Dedifferentiated amniotic fluid mesenchymal stem cell (primary cell): ENCODE measurements at regions not wholly inside any gene's neighbourhood (a gene's known extent, or its start where the extent isn't known, plus 50 kb on each side); places are given as distances from the start of the nearest gene placed in this dataset.

Experiments
- DNase-seq: peaks from one replicate; pipeline ENCODE4 v3.0.0-alpha.2; 2016; ENCODE audit errors: extremely low spot score

DNA sequence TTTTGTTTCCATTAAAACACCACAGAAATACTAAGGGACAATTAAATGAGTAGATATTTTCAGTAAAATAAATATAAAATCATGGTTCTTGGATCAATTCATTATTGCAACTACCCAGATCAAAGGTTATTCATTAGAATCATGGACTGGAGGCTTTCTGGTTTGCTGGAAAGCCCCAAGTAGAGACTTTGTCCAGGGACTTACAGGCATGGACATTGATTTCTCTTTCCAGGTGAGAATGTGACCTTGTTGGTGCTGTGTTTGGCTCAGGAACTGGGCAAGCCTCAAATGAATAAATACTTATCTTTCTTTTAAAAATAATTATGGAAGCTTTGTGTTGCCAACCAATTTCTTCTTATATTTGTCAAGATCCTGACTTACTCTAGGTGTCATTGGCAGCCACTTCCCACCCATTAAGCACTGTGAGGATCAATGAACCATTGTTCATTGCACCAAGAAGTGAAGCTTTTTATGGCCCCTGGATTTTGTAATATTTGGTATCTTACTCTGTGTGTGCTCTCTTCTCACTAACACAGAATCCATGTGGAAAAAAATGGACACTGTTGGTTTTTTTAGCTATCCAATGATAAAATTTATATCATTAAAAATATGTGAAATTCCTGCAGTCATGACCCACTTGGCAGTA is 205.8 kb upstream of the NRXN1 start:
- DNase-seq = no peak

DNA sequence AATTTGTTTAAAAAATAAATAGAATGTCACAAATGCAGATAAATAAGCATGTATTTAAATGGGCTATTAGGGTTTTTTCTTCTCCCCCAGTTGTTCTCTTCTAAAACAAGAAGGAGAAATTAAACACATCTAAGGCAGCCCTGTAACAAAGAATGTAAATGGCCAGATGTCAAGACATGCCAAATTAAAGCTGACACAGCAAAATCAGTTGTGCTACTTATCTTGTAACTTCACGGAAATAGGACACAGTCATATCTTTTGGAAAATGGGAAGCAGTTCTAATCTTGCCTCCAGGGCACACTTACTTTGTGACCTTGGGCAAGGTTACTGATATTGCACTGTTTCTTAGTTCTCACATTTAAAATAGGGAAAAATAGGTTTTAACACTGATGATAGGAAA is 200.1 kb upstream of the NRXN1 start:
- DNase-seq = no peak

DNA sequence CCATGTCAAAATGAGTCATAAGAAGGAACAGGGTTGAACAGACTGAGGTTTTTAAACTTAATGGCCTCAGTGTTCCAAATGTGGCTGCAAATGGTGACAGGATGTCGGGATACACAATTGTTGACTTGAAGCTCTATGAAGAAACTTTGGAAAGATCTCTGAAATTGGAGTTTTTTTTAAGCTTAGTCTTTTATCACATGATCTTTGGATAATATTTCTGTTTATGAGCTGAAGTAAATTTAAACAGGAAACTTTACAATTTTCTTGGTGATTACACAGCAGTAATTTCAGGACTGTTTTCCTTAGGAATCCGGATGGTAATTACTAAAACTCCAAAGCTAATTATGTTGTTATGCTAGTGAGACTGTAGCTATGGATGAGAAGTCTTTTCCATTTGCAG is 199.1 kb upstream of the NRXN1 start:
- DNase-seq = peak; percentile 20

DNA sequence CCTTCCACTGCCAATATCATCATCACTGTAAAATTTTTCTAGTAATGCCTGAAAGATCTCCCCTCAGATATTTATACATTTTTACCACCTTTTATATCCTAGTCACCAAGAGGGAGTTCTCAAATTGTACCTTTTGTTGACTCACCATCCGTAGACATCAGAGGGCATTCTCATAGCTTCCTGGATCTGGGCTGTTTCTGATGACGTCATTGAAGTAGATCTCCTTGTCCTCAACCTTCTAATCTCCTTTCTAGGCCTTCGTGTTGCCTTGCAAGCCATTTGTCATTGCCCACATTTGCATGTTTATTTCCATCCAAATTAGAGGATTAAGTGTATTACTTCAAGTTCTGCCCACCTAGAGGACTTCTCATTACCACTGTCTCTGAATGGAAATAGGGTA is 193.4 kb upstream of the NRXN1 start:
- no peak for DNase-seq

DNA sequence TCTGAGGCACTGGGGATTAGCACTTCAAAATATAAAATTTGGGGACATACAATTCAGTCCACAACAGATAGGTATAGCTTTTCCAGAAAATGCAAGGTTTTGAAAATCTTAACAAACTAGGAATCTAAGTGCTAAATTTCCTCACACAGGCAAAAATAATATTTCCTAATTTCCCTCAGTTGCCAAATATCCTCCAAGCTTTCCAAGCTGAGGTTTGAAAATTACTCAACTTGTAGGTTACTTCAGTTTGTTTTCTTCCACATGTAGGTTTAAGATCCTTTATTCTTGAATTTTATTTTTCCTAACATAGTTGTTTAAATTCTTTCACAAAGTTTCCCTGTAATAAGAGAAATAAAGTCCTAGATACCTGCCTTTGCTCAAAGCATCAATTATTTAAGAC is 192.9 kb upstream of the NRXN1 start:
- DNase-seq = no peak

DNA sequence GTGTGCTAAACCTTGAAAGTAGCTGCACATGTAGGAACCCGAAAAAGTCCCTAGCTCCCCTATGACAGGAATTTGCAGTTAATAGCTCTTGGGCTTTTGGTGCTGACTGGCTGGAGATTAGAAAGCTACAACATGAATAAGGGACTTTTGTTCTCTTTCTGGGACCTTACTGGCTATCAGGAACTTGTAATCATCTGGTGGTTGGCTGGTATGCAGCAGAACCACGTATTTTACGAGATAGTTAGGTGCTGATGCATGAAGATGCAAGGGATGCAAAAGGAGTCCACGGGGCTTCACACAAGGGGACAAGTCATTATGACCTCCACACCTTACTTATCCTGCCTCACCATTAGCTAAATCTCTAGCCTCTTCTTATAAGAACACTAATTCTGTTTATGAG is 190.2 kb upstream of the NRXN1 start:
- DNase-seq = no peak

DNA sequence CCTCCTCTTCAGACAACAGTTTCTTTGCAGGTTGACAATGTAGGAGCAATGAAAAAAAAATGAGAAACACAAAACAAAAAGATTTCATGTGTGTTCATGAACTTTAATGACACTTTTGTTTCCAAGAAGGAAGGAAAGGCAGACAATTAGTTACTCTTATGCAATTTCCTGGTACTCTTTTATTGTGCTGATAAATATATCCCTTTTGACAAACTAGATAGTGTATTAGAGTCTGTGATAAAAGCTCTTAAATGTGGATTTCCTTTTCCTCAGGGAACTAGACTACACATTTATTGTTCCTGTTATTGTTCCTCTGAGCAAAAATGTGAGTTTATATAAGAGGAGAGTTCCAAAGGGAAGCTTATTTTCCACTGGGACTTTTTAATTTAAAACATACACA is 188.7 kb upstream of the NRXN1 start:
- DNase-seq = no peak

DNA sequence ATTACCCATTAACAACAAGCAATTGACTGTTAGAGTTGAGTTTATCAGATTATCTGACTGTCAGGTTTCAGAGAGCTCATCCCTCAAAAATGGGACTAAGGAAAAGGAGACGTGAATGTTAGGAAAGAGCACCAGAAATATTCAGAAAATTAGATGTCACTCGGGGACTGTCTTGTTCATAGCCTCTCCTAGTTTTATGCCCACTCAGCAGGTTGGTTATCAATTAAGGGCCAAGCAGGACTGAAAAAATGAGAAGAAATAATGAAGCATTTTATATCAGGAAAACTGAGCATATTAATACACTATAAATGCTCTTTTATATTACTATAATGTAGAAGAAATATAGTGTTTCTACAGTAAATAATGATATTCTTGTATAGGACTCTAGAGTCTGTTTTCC is 188.1 kb upstream of the NRXN1 start:
- no peak for DNase-seq

DNA sequence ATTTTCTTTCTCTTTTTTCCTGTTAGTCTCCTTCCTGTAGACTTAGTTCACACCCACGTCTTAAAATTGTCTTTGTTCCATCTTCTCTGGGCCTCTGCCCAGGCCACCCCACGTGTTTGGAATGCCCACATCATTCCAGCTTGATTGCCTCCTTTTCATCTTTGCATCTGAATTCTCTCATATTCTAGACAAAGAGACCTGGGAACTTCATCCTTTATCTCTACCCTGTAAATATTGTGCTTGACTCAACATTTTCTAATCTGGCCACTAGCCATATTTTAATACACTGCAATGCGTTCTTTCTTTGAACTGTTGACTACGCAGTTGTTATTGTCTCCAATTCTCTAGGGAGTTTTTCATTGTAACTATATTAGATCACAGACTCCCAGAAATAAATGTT is 187.5 kb upstream of the NRXN1 start:
- DNase-seq = no peak

DNA sequence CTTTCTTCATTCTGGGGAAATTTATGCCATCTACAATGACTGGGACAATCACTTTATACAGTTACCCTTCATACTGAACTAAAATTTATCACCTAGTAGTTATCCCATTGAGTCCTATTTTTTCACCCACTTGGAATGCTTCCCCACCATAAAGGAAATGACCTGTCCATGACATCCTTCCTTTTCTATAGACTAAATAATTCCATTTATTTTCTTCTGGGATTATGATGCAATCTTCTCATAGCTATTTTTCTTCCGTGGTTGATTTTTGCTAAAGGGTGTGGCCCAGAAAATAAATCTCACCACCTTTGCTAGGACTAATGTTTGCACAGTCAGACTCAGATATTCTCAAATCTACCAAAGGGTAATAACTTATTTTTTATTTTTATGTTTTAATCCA is 186.1 kb upstream of the NRXN1 start:
- no peak for DNase-seq

DNA sequence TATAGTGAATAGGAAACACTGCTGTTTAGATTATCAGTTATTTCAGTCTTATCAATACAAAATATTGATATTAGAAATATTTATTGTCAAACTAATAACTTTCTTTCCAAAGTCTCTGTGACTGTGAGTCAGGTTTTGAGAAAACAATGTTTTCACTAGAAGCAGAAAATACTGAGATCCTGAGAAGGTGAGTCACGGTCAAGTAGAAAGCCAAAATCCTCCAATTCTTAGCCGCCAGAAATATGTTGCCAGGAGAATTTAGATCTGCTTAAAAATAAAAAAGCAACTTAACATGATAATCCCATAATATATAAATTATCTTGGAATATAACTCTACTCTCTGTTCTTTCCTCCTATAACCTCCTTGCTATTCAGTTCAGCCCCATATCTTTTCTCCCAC is 181.9 kb upstream of the NRXN1 start:
- DNase-seq = no peak

DNA sequence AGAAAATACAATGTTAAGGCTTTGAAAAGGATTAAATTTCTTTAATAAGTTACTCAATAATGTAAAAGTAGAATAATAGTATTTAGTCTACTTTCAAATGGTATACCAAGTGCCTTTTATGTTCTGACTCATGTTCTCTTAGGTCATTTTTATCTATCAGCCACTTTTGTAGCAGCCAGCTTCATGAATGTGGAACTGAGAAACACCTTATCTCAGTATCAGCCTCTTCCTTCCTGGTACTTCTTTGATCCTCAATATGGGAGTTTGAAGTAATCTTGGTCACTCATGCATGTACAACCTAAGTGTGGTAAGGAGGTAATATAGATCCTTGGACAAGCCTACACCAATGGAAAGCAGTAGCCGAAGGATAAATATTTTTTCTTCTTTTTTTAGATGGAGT is 180.4 kb upstream of the NRXN1 start:
- no peak for DNase-seq

DNA sequence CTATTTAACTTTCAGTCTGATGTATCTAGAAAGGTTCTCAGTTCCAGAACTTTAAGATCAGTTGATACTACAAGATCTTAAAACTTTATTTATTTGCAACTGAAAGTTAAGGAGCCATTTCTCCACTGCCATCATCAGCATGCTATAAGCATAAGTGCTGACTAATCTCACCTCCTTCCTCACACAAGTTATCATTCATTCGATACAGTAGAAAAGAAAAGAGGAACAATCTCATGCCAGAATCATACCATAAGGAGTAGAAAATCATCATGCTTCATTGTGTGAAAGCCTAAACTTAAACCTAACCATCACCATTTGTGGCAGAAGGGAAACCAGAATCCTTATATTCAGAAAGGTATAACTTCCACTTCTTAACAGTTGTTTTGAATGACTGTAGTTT is 176.6 kb upstream of the NRXN1 start:
- no peak for DNase-seq

DNA sequence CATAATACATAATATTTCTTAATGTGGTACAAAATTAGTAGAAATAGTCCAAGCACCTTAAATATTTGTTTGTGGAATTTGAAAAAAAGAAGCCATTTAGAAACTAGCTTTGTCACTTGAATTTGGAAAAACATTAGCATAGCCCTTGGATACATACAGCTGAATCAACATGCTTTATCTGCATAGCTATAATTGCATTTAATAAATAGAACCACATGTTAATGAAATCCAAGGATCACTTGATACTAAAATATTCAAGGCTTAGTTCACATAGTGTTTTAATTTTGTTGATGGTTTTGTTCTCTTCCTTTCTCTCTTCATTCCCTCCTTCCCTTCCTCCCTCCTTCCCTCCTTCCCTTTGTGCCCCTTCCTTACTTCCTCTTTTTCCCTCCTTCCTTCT is 169.4 kb upstream of the NRXN1 start:
- no peak for DNase-seq

DNA sequence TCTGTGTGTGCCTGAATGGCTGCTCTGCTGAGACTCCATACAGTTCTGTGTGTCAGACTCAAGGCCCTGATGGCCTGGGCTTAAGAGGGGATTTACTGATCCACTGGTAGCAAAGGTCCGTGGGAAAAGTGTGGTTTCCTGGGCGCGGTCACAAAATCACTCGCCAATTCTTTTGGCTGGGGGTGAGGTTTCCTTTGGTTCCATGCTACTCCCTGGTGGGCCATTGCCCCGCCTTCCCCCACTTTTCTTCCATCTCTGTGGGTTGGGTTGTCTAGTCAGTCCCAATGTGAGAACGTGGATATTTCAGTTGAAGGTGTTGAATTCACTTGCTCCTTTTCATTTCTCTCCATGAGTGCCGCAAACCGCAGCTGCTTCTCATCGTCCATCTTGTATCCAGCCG is 162.7 kb upstream of the NRXN1 start:
- no peak for DNase-seq

DNA sequence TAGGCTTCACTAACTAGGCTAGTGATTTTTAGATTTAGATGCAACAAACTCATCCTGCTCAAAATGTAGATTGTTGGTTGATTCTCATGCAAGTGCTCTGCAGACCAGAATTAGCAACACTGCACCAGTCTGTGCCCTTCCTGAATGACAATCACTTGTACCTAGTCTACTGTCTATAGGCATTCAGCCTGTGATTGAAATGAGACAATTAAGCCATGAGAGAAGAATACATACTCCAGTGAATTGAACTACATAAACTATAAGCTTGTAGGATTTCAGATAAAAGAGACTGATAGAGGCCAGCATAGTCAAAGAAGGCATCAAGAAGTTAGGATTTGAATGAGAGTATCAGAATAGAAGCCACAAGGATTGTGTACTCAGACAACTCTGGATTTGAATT is 138.3 kb upstream of the NRXN1 start:
- DNase-seq = no peak

DNA sequence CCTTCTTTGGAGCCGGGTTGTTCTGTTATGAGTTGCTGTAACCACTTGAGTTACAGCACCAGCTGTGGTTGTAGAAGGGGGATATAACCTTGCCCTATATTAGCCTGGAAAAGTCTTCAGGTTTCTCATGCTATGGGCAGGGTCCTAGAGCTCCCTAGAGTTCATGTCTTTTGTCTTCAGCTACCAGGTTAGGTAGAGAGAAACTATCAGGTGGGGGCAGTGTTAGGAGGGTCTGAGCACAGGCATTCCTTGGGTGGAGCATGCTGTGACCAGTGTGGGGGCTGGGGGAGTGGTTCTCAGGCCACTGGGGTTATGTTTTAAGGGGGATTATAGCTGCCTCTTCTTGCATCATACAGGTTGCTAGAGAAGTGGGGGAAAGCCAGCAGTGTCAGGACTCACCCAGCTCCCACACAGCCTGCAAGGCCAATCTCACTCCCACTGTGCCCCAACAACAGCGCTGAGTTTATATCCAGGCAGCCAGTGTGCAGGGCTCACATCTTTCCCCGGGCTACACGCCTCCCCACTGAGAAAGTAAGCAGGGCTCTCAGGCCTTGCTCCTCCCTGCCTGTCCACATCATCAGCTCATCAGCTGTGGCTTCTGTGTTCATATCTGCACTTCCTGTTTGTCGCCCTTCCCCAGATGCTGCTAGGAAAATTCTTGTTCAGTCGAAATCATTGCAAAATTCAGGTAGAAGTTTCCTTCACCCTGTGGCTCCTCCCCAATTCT is 133.8 kb upstream of the NRXN1 start:
- no peak for DNase-seq

DNA sequence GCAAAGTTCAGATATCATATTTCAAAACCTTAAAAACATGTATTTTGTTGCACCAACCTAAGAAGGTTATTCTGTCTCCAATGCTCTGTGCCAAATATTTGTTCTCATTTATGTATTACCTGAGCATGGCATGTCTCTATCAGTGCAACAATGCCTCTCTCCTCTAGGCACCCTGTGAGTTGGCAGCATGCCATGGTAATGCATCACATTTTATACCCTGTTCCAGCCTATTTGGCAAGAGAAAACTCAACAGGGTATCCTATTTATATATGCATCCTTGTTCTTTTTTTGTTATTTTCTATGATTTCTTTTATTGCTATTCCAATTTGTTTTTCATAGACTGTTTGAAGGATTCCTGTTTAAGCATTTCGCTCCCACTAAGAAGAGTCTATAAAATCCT is 126.3 kb upstream of the NRXN1 start:
- DNase-seq = no peak

DNA sequence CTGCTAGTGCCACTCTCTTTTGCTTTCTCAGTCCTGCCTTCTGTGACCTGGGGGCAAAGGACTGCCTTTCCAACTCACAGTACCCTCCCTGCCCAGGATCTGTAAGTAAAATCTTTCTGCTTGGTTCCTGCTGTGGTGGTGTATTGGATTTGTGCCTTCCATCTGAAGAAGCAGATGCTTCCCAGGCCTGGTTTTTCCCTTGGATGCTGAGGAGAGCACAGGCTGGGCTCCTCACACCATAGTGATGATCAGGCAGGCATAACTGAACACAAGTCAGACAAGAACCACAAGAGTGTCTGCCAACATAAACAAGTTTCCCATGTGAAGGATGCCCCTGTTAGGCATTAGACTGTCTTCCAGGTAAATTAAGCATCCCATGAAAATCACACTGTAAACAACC is 121.3 kb upstream of the NRXN1 start:
- DNase-seq = no peak

DNA sequence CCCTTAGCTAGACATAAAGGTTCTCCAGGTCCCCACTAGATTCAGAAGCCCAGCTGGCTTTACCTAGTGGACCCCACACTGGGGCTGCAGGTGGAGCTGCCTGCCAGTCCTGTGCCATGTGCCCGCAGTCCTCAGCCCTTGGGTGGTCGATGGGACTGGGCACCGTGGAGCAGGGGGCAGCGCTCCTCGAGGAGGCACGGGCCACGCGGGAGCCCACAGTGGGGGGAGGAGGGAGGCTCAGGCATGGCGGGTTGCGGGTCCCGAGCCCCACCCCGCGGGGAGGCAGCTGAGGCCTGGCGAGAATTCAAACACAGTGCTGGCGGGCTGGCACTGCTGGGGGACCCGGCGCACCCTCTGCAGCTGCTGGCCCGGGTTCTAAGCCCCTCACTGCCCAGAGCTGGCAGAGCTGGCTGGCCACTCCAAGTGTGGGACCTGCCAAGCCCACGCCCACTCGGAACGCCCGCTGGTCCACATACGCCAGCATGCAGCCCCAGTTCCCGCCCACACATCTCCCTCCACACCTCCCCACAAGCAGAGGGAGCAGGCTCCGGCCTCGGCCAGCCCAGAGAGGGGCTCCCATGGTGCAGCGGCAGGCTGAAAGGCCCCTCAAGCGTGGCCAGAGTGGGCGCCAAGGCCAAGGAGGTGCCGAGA is 119.7 kb upstream of the NRXN1 start:
- DNase-seq = no peak

DNA sequence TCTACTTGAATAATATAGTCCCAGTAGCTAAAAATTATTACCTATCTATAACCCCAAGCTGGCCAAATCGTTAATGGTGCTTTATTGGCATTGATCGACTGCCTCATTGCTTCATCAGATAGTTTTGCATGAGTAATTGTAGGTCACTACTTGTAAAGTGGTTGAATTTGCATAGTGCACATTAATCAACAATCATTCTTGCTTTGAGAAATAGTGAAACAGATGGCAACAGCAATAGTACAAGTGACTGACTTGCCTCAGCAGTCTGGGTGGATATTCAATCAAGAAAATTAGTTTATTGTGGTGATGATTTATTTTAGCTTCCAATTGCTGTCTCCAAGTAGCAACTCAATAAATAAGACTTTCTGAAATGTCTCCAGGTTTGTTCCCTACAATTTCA is 117.8 kb upstream of the NRXN1 start:
- DNase-seq = no peak

DNA sequence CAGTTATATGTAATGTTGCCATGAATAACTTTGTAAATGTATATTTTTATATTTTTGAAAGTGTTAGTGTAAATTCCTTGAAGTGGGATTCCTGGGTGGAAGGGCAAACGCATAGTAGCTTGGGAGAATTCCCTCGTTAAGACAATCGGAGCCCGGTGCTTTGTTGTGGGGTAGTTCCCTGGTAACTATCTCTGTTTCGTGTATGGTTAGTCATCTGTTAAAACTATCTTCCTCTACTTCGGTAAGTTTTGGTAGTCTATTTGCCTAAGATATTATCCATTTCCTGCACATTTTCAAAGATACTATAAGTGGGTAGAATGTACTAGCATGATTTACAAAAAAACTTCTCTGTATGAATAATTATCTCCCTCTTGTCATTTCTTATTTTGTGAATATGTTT is 113.8 kb upstream of the NRXN1 start:
- no peak for DNase-seq

DNA sequence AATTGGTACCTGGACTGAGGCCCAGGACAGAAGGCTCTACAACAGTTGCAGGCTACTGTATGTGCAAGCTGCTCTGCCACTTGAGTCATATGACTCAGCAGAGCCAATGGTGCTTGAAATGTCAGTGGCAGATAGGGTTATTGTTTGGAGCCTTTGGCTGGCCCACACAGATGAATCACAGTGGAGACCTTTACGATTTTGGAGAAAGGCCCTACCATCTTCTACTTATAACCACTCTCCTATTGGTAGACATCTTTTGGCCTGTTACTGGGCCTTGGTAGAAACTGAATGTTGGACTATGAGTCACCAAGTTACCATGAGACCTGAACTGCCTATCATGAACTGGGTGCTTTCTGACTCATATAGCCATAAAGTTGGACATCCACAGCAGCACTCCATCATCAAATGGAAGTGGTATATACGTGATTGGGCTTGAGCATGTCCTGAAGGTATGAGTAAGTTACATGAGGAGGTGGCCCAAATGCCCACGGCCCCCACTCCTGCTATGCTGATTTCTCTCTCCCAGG is 88.9 kb upstream of the NRXN1 start:
- DNase-seq = no peak
